ENCODE measurements at regions not wholly inside any gene's neighbourhood (a gene's known extent, or its start where the extent isn't known, plus 50 kb on each side); places are given as distances from the start of the nearest gene placed in this dataset.

DNA sequence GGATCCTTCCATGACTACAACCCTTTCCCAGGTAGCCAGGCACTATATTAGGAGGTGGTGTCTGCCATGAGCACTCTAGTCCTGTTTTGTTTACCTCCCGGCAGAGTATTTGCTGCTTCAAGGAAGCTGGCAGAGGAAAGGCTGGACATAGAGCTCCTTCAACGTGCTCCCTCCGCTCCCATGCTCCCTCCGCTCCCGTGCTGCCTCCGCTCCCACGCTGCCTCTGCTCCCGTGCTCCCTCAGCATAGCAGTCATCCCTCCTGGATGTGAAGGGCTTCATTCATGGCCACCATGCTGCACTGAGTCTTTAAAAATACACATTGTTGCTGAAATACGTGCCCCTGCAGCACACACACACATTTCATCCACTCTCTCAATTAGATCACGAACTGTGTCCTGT, 181.9 kb upstream of the MYT1L start:
- TF ChIP-seq, protein P1, sequence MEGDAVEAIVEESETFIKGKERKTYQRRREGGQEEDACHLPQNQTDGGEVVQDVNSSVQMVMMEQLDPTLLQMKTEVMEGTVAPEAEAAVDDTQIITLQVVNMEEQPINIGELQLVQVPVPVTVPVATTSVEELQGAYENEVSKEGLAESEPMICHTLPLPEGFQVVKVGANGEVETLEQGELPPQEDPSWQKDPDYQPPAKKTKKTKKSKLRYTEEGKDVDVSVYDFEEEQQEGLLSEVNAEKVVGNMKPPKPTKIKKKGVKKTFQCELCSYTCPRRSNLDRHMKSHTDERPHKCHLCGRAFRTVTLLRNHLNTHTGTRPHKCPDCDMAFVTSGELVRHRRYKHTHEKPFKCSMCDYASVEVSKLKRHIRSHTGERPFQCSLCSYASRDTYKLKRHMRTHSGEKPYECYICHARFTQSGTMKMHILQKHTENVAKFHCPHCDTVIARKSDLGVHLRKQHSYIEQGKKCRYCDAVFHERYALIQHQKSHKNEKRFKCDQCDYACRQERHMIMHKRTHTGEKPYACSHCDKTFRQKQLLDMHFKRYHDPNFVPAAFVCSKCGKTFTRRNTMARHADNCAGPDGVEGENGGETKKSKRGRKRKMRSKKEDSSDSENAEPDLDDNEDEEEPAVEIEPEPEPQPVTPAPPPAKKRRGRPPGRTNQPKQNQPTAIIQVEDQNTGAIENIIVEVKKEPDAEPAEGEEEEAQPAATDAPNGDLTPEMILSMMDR (IDR thresholded peaks at IDR 0.05; ENCODE audit: insufficient read depth, low read length, poor library complexity, severe bottlenecking) = no peak
- no peak for TF ChIP-seq EZH2phosphoT487 (conservative IDR thresholded peaks at IDR 0.05; ENCODE audit: low read length)

Data from SU-DHL-6 (cell line).